OCI-LY7 (cell line): ENCODE measurements at regions not wholly inside any gene's neighbourhood (a gene's known extent, or its start where the extent isn't known, plus 50 kb on each side); places are given as distances from the start of the nearest gene placed in this dataset.

Experiments
- BruUV-seq: library from RNA; stranded (reverse); fragments of 400-500 nt; replicated peaks from 2 replicates; lab custom pipeline; 2021; lab: Mats Ljungman, UMichigan
- CTCF ChIA-PET: fragments of 300-600 bp; sonication (Branson Sonifier 250); formaldehyde crosslinking; loops from one replicate; lab custom pipeline; 2022; ENCODE audit warnings: antibody characterized with exemption; ENCODE audit not compliant: unreplicated experiment; lab: Charles Lee
- POLR2A ChIA-PET: fragments of 300-600 bp; sonication (Branson Sonifier 250); formaldehyde crosslinking; loops from one replicate; lab custom pipeline; 2022; ENCODE audit warnings: antibody characterized with exemption; lab: Charles Lee
- DNase-seq: peaks from one replicate; pipeline ENCODE4 v3.0.0-alpha.2; 2015; ENCODE audit warnings: low spot score
- H2AFZ ChIP-seq: fragments of 200-600 bp; sonication (generic), shearing (Covaris generic); 2 replicates; pipeline ENCODE4 v1.6.1; 2014; ENCODE audit warnings: mild to moderate bottlenecking, antibody characterized with exemption, low read length, moderate library complexity
- H3K27ac ChIP-seq: fragments of 200-600 bp; sonication (generic); 2 replicates; pipeline ENCODE4 v1.5.1; 2014; ENCODE audit warnings: mixed run types, low read depth, mild to moderate bottlenecking, moderate library complexity, low read length, inconsistent platforms; ENCODE audit not compliant: poor library complexity, severe bottlenecking
- H3K36me3 ChIP-seq: fragments of 200-600 bp; sonication (generic); 2 replicates; pipeline ENCODE4 v1.6.1; 2014; ENCODE audit warnings: mild to moderate bottlenecking, antibody characterized with exemption, low read length, moderate library complexity, mixed read lengths; ENCODE audit not compliant: insufficient read depth
- H3K4me1 ChIP-seq: fragments of 200-600 bp; sonication (generic); 2 replicates; pipeline ENCODE4 v1.5.1; 2014; ENCODE audit warnings: mild to moderate bottlenecking, low read length; ENCODE audit not compliant: insufficient read depth, poor library complexity, severe bottlenecking
- H3K4me2 ChIP-seq: fragments of 200-600 bp; sonication (generic); 2 replicates; pipeline ENCODE4 v1.6.1; 2014; ENCODE audit warnings: mild to moderate bottlenecking, low read length
- H3K4me3 ChIP-seq: fragments of 200-600 bp; sonication (generic); 2 replicates; pipeline ENCODE4 v1.5.1; 2014; ENCODE audit warnings: mild to moderate bottlenecking, low read depth, low read length; ENCODE audit not compliant: poor library complexity, severe bottlenecking
- H3K79me2 ChIP-seq: fragments of 200-600 bp; sonication (generic); 2 replicates; pipeline ENCODE4 v1.6.1; 2016; ENCODE audit warnings: low read depth, mild to moderate bottlenecking, low read length, moderate library complexity, mixed read lengths; ENCODE audit not compliant: insufficient read depth
- H3K9me2 ChIP-seq: fragments of 200-600 bp; sonication (generic); 2 replicates; pipeline ENCODE4 v1.6.1; 2016; ENCODE audit warnings: mild to moderate bottlenecking, low read length, mixed read lengths; ENCODE audit not compliant: insufficient read depth
- H3K9me3 ChIP-seq: fragments of 200-600 bp; sonication (generic); 2 replicates; pipeline ENCODE4 v1.6.1; 2014; ENCODE audit warnings: mild to moderate bottlenecking, mixed run types, low read length, mixed read lengths
- H4K20me1 ChIP-seq: fragments of 200-600 bp; sonication (generic); 2 replicates; pipeline ENCODE4 v1.6.1; 2014; ENCODE audit warnings: mild to moderate bottlenecking, antibody characterized with exemption, low read length, moderate library complexity, mixed read lengths; ENCODE audit not compliant: insufficient read depth
- CTCF ChIP-seq: fragments of 200-600 bp; sonication (generic); conservative IDR thresholded peaks from 2 replicates; pipeline ENCODE4 v1.5.1; 2014; ENCODE audit warnings: mild to moderate bottlenecking, antibody characterized with exemption, low read length, moderate library complexity, mixed read lengths
- EZH2phosphoT487 ChIP-seq: fragments of 200-600 bp; sonication (generic); IDR thresholded peaks from 2 replicates; pipeline ENCODE4 v1.6.1; 2018; ENCODE audit warnings: low read depth, borderline replicate concordance, mild to moderate bottlenecking, mixed run types, antibody characterized with exemption, low read length, moderate library complexity, mixed read lengths
- intact Hi-C: fragments of 100-400 bp; cut with micrococcal nuclease; formaldehyde crosslinking; loops from one replicate; pipeline ENCODE4 v1.10.0; 2022; ENCODE audit not compliant: unreplicated experiment

GRCh38 chr9:79189511-79189924 lies 382.2 kb upstream of the TLE4 start:
- no peaks in the 10 kb centered on the region for H3K79me2 ChIP-seq
- no peak overlapping the region for H2AFZ ChIP-seq
- no peak for DNase-seq
- no peaks in the 10 kb centered on the region for H3K9me3 ChIP-seq
- H3K27ac ChIP-seq, result no peak overlapping the region
- POLR2A ChIA-PET, result interaction anchor here (1.1 kb wide), 1 partner anchor 12 kb away, joined by 3 read pairs; no protein-coding TSS in a partner anchor
- H3K4me1 ChIP-seq, result no peaks in the 10 kb centered on the region
- H3K36me3 ChIP-seq, result no peaks in the 10 kb centered on the region
- no peaks in the 10 kb centered on the region for H4K20me1 ChIP-seq
- intact Hi-C loops, result no loop called here
- no peak overlapping the region for H3K4me2 ChIP-seq
- no peaks in the 10 kb centered on the region for H3K9me2 ChIP-seq
- no peak for TF ChIP-seq EZH2phosphoT487
- TF ChIP-seq CTCF, result no peak
- no peak overlapping the region for H3K4me3 ChIP-seq
- CTCF ChIA-PET, result no interaction called here
- no TSS peak for BruUV-seq

DNA sequence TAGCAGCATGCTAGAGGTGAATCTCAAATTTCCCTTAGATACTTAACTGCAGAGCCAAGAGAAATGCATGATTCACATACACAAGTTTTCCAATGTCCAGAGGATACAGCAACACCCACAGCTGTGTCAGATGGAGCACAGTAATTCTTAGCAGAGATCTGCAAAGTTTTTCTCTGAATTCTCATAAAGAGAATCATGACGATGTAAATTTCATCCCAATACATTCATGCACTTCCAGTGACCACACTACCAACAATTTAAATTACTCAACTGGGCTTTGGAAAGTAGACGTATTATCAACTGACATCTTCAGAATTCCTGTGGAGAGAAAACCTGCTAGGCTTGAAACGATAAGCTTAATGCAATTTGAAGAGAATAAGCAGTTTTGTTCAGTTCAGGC lies 378.8 kb upstream of the TLE4 start:
- intact Hi-C loops, result no loop called here
- no peaks in the 10 kb centered on the region for H4K20me1 ChIP-seq
- CTCF ChIA-PET, result no interaction called here
- no peaks in the 10 kb centered on the region for H3K36me3 ChIP-seq
- POLR2A ChIA-PET, result no interaction called here
- BruUV-seq, result no TSS peak
- no peaks in the 10 kb centered on the region for H3K4me1 ChIP-seq
- no peak overlapping the region for H3K4me2 ChIP-seq
- H3K79me2 ChIP-seq, result no peaks in the 10 kb centered on the region
- H3K4me3 ChIP-seq, result no peak overlapping the region
- H3K9me3 ChIP-seq, result no peaks in the 10 kb centered on the region
- TF ChIP-seq EZH2phosphoT487 (no peak), CTCF (no peak)
- no peaks in the 10 kb centered on the region for H3K9me2 ChIP-seq
- no peak for DNase-seq
- no peak overlapping the region for H3K27ac ChIP-seq
- no peak overlapping the region for H2AFZ ChIP-seq

GRCh38 chr9:79193501-79194223 lies 378.1 kb upstream of the TLE4 start:
- intact Hi-C loops, result no loop called here
- Histone ChIP-seq H2AFZ (no peak overlapping the region), H3K4me3 (no peak overlapping the region), H3K4me2 (no peak overlapping the region), H3K27ac (no peak overlapping the region), H3K9me3 (no peaks in the 10 kb centered on the region), H3K4me1 (no peaks in the 10 kb centered on the region), H3K36me3 (no peaks in the 10 kb centered on the region), H4K20me1 (no peaks in the 10 kb centered on the region), H3K79me2 (no peaks in the 10 kb centered on the region), H3K9me2 (no peaks in the 10 kb centered on the region)
- no peak for DNase-seq
- TF ChIP-seq CTCF, result no peak
- no peak for TF ChIP-seq EZH2phosphoT487
- POLR2A ChIA-PET, result no interaction called here
- CTCF ChIA-PET, result no interaction called here
- BruUV-seq, result no TSS peak
